GM12865 (cell line): ENCODE measurements at regions not wholly inside any gene's neighbourhood (a gene's known extent, or its start where the extent isn't known, plus 50 kb on each side); places are given as distances from the start of the nearest gene placed in this dataset.

Source experiments
- DNase-seq: peaks from one replicate; pipeline ENCODE4 v3.0.0; 2010; ENCODE audit warnings: low read depth
- H3K4me3 ChIP-seq: 2 replicates; pipeline ENCODE4 v1.5.1; 2011; ENCODE audit warnings: mild to moderate bottlenecking, low read depth, low read length, control low read depth
- TF ChIP-seq, protein P1 (sequence below): IDR thresholded peaks from 2 replicates; pipeline ENCODE4 v1.5.1; 2011; ENCODE audit warnings: low read length, control low read depth, low read depth, inconsistent platforms; ENCODE audit not compliant: insufficient read depth; ENCODE audit errors: missing control alignments

DNA sequence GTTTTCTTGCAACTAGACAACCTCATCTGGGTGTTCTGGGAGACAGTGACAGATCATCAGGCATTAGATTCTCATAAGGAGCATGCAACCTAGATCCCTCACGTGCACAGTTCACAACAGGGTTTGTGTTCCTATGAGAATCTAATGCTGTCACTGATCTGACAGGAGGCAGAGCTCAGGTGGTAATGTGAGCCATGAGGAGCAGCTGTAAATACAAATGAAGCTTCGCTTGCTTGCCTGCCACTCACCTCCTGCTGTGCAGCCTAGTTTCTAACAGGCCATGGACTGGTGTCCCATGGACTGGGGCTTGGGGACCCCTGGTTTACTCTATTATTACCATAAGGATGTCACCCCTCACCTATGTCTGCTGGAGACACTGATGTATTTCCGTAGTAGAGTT is 166.8 kb downstream of the PSAT1 start:
- TF ChIP-seq, protein P1, sequence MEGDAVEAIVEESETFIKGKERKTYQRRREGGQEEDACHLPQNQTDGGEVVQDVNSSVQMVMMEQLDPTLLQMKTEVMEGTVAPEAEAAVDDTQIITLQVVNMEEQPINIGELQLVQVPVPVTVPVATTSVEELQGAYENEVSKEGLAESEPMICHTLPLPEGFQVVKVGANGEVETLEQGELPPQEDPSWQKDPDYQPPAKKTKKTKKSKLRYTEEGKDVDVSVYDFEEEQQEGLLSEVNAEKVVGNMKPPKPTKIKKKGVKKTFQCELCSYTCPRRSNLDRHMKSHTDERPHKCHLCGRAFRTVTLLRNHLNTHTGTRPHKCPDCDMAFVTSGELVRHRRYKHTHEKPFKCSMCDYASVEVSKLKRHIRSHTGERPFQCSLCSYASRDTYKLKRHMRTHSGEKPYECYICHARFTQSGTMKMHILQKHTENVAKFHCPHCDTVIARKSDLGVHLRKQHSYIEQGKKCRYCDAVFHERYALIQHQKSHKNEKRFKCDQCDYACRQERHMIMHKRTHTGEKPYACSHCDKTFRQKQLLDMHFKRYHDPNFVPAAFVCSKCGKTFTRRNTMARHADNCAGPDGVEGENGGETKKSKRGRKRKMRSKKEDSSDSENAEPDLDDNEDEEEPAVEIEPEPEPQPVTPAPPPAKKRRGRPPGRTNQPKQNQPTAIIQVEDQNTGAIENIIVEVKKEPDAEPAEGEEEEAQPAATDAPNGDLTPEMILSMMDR = no peak
- no peak overlapping the region for H3K4me3 ChIP-seq
- DNase-seq = no peak

DNA sequence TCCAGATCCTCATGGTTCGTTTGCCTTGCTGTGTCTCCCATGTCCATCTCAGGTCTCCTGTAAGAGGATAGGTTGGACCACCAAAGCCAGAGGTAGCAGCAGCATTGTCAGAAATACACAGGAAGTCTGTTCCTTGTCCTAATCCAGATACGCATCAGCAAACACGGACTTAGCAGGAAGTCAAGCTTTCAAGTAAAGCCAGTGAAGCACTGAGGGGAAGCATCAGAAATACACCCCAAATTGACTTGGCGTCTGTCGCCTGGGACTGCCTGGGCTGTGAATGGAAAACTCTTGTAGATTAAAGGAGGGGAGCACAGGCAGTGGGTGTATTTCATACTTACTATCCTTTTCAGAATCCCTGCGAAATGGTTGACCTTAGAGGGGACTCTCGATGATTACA is 171.3 kb downstream of the PSAT1 start:
- DNase-seq = no peak
- TF ChIP-seq, protein P1 = no peak
- H3K4me3 ChIP-seq = no peak overlapping the region

DNA sequence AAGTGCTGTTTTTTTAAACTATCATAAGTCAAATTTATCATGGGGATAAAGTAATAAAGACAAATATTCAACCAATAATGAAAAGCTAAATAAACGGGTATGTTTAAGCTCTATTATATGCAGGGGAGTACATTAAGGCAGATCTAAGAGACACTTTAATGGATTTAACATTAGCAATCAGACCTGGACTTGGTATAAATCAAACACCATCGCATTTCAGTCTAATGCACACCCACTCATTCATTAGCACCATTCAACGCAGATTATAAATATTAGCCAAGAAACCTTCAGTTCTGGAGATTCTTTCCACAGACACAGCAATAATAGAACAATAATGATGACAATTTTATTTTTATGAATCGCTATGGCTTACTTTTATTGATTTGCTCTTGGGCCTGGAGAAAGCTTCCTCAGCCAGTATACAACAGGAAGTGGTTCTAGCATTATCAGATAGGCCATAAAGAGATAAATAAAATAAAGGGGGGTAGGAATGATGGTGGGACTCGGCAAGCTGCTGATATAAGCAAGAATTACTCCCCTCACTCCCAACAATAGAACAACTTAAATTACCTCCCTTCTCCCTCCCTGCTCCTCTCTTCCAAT is 172.2 kb downstream of the PSAT1 start:
- TF ChIP-seq, protein P1 = no peak
- no peak overlapping the region for H3K4me3 ChIP-seq
- DNase-seq = no peak

DNA sequence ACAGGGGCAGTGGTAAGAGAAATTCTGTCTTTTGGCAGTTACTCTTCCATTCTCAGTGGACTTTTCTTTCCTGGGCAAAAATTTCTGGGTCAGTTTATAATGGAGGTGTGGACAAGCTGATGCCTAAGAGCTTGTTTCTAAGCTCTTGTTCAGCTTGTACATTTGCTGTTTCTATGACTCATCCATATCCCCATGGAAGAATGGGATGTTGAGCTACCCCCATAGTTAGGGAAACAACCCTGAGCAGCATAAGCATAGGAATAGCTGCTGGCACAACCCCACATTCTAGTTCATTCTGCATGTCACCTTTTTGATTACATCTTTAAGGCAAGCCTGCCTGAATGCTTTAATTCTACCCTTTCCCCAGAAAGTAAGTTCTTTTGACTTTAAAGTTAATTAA is 173.3 kb downstream of the PSAT1 start:
- H3K4me3 ChIP-seq = no peak overlapping the region
- no peak for DNase-seq
- TF ChIP-seq, protein P1 = no peak

DNA sequence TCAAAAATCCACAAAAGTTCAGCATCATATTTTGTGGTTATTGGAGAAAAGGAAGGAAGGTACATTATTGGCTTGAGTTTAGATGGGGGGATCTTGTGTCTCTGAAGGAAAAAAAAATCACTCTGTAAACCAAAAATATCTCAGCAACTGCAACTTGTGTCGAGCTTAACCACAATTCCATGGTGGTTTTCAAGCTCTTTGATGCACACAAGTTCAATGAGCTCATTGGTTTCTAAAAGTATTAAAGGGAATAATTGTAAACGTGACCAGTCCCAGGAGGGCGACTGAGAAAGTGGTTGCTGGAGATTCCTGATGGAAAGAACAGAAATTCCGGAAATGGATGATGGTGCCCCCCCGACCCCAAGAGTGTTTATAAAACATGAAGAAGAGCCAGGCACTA is 173.8 kb downstream of the PSAT1 start:
- DNase-seq = no peak
- TF ChIP-seq, protein P1 = no peak
- H3K4me3 ChIP-seq = no peak overlapping the region

DNA sequence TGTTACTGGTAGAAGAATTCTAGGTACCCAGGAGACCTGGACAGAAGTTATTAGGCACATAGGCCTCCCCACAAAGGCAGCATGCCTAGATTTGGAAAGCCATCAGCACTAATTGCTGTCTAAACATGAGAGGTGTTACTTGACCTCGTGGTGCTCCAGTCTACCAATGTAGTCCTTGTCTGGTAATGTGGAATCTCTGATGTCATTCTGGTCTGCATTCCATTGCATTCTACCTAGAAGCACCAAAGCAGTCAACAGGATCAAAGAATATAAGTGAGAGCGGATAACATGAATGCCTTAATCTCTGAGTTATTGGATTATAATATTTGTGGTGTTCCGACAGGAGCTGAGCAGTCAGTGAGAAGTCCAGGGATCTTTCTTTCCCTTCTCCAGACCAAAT is 175.2 kb downstream of the PSAT1 start:
- no peak for DNase-seq
- no peak overlapping the region for H3K4me3 ChIP-seq
- TF ChIP-seq, protein P1 = no peak

DNA sequence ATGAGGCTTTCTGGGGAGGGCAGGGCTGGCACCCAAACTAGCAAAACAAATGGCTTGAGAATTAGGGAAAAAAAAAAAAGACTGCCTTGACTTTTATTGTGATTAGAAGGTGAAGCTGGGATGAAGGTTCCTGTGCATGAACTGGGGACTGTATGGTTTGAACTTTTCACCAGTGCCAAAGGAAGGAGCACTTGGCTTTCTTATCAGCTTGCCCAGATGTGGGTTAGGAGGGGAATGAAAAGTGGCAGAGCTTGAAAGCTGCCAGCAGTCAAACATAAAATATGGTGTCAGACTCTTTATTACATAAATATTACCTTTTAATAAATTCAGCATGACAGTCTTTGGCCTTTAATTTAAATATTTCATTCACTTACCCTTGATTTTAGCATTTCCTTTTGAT is 182.5 kb downstream of the PSAT1 start:
- TF ChIP-seq, protein P1 = no peak
- no peak overlapping the region for H3K4me3 ChIP-seq
- DNase-seq = no peak
